T-helper 2 cell treated with Interferon-gamma antibody and Interleukin-4, amounts not matched to agents 100 ng/mL and 5 ng/mL, for 36 hours (primary cell): ENCODE measurements at regions not wholly inside any gene's neighbourhood (a gene's known extent, or its start where the extent isn't known, plus 50 kb on each side); places are given as distances from the start of the nearest gene placed in this dataset.

Experiments used
- intact Hi-C: fragments of 100-400 bp; cut with micrococcal nuclease; formaldehyde crosslinking; loops from one replicate; pipeline ENCODE4 v1.15.1; 2023

- intact Hi-C loops: no loop called here
Observed at GRCh38 chr18:59758837-59759236, 61.6 kb upstream of the CCBE1 start.

GRCh38 chr18:59758106-59758505, 60.9 kb upstream of the CCBE1 start:
- intact Hi-C loops: no loop called here

GRCh38 chr18:59752666-59753065, 55.4 kb upstream of the CCBE1 start:
- intact Hi-C loops: no loop called here

GRCh38 chr18:59751186-59751585, 54.0 kb upstream of the CCBE1 start:
- intact Hi-C loops: no loop called here

GRCh38 chr18:59748628-59749360, 51.6 kb upstream of the CCBE1 start:
- intact Hi-C loops: no loop called here
